ENCODE measurements at regions not wholly inside any gene's neighbourhood (a gene's known extent, or its start where the extent isn't known, plus 50 kb on each side); places are given as distances from the start of the nearest gene placed in this dataset.

- DNase-seq = no peak
Measured at GRCh38 chr2:120940726-120941256, 205.1 kb downstream of the GLI2 start.

- no peak for DNase-seq
Measured at GRCh38 chr2:120941571-120942120, 206.0 kb downstream of the GLI2 start.

- no peak for DNase-seq
Measured at GRCh38 chr2:120942658-120943057, 207.0 kb downstream of the GLI2 start.

- DNase-seq = no peak
Measured at GRCh38 chr2:120943403-120944034, 207.9 kb downstream of the GLI2 start.

- no peak for DNase-seq
Measured at GRCh38 chr2:120944575-120944974, 208.9 kb downstream of the GLI2 start.

- no peak for DNase-seq
Measured at GRCh38 chr2:120945091-120945490, 209.4 kb downstream of the GLI2 start.

- no peak for DNase-seq
Measured at GRCh38 chr2:120945832-120946499, 210.3 kb downstream of the GLI2 start.

- no peak for DNase-seq
Measured at GRCh38 chr2:120947327-120947726, 211.7 kb downstream of the GLI2 start.

GRCh38 chr2:120947982-120948661, 212.5 kb downstream of the GLI2 start:
- no peak for DNase-seq

- DNase-seq = no peak
Measured at GRCh38 chr2:120948662-120949011, 213.0 kb downstream of the GLI2 start.

GRCh38 chr2:120949027-120949956, 213.6 kb downstream of the GLI2 start:
- DNase-seq = peak; percentile 73

GRCh38 chr2:120949957-120950590, 214.4 kb downstream of the GLI2 start:
- DNase-seq = no peak

GRCh38 chr2:120951693-120952092, 216.0 kb downstream of the GLI2 start:
- DNase-seq = no peak

- DNase-seq = no peak
Measured at GRCh38 chr2:120952318-120952717, 216.7 kb downstream of the GLI2 start.

- no peak for DNase-seq
Measured at GRCh38 chr2:120953066-120953756, 217.5 kb downstream of the GLI2 start.

- DNase-seq = no peak
Measured at GRCh38 chr2:120953843-120954584, 218.3 kb downstream of the GLI2 start.

GRCh38 chr2:120954939-120955338, 219.3 kb downstream of the GLI2 start:
- DNase-seq = no peak

GRCh38 chr2:120955427-120955826, 219.8 kb downstream of the GLI2 start:
- no peak for DNase-seq

GRCh38 chr2:120956486-120957156, 221.0 kb downstream of the GLI2 start:
- no peak for DNase-seq

GRCh38 chr2:120957905-120958304, 222.2 kb downstream of the GLI2 start:
- no peak for DNase-seq

Measured in NCI-H2171 treated with DMSO at 0.1 percent for 48 hours (cell line).